SK-N-MC (cell line): ENCODE measurements at regions not wholly inside any gene's neighbourhood (a gene's known extent, or its start where the extent isn't known, plus 50 kb on each side); places are given as distances from the start of the nearest gene placed in this dataset.

Experiments
- EZH2 ChIP-seq: fragments of 200-600 bp; sonication (generic); IDR thresholded peaks from one replicate; pipeline ENCODE4 v1.6.1; 2017; ENCODE audit warnings: antibody characterized with exemption
- FOXP2 ChIP-seq: optimal IDR thresholded peaks from 2 replicates; pipeline ENCODE3; 2011; ENCODE audit warnings: mild to moderate bottlenecking, moderate library complexity; ENCODE audit not compliant: insufficient read depth; ENCODE audit errors: extremely low read length, control extremely low read depth
- POLR2AphosphoS5 ChIP-seq: IDR thresholded peaks from 2 replicates; pipeline ENCODE4 v1.6.1; 2012; ENCODE audit warnings: mild to moderate bottlenecking, low read depth, low read length, borderline replicate concordance

DNA sequence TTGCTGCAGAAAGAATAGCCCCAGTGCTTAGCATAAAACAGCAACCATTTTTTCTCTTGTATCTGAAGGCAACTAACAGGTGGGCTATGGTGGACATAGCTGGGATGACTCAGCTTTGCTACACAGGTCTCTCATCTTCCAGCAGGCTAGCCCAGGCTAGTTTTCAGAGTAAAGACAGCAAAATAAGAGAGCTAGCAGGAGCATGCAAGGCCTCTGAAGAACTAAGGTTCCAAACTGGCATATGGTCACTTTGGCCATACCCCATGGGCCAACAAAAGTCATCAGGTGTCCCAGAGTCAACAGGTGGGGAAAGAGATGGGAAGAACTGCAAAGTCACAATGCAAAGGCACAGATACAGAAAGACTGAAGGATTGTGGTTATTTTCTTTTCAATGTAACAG lies 571.6 kb upstream of the MGMT start:
- no peak for TF ChIP-seq EZH2
- no peak for TF ChIP-seq POLR2AphosphoS5
- no peak for TF ChIP-seq FOXP2
